Adrenal gland (tissue), 5 donors: ENCODE measurements at regions not wholly inside any gene's neighbourhood (a gene's known extent, or its start where the extent isn't known, plus 50 kb on each side); places are given as distances from the start of the nearest gene placed in this dataset.

Experiments used
- CTCF ChIP-seq, 6 experiments: fragments of 450-650 bp in 4 of 6; fragments of 200-600 bp in 2 of 6; sonication (generic) in 1 of 6; IDR thresholded peaks; 1 replicate in 5 of 6; 2 replicates in 1 of 6; pipeline versions ENCODE4 v1.5.1 to v1.8.0; 2016 to 2021; ENCODE audit warnings: antibody characterized with exemption in 6 of 6, mild to moderate bottlenecking in 2 of 6, moderate library complexity in 1 of 6
- POLR2A ChIP-seq, 2 donors: fragments of 450-650 bp; IDR thresholded peaks; one replicate each; pipeline ENCODE4 v1.6.1; 2017; ENCODE audit warnings: antibody characterized with exemption in 2 of 2, mild to moderate bottlenecking in 2 of 2, moderate library complexity in 1 of 2
- donor health status: DM: no; HTN: no; CAD: no.

DNA sequence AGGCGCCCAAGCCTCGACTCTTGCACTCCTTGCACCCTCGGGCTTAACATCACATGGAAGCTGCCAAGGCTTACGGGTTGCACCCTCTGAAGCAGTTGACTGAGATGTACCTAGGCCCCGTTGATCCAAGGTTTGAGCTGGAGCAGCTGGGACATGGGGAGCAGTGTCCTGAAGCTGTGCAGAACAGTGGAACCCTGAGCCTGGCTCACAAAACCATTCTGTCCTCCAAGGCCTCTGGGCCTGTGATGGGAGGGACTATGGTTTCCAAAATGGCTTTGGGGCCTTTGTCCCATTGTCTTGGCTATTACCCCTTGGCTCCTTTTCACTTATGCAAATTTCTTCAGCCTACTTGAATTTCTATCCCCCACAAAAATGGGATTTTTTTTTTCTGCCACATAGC is 454.0 kb downstream of the PIK3C3 start:
- TF ChIP-seq CTCF (IDR thresholded peaks at IDR 0.05) (no peak), POLR2A (IDR thresholded peaks at IDR 0.05) (no peak)
